ENCODE measurements at regions not wholly inside any gene's neighbourhood (a gene's known extent, or its start where the extent isn't known, plus 50 kb on each side); places are given as distances from the start of the nearest gene placed in this dataset.

- TF ChIP-seq CTCF (IDR thresholded peaks at IDR 0.05 in 4 of 5, conservative IDR thresholded peaks at IDR 0.05 in 1 of 5) (no peak), POLR2A (IDR thresholded peaks at IDR 0.05) (no peak)
Measured at GRCh38 chr10:130687566-130687965, 551.4 kb downstream of the GLRX3 start.
